GM13976 (cell line): ENCODE measurements at regions not wholly inside any gene's neighbourhood (a gene's known extent, or its start where the extent isn't known, plus 50 kb on each side); places are given as distances from the start of the nearest gene placed in this dataset.

Source experiments
- DNase-seq: peaks from one replicate; pipeline ENCODE4 v3.0.0; 2012; ENCODE audit warnings: low spot score
- in situ Hi-C: fragments of 300-500 bp; cut with MboI; formaldehyde crosslinking; loops from one replicate; pipeline ENCODE4 v1.12.0; 2022; ENCODE audit warnings: low sequenced_read_pairs, mixed read lengths, inconsistent platforms; ENCODE audit not compliant: unreplicated experiment
- TF ChIP-seq, protein P1 (sequence below): IDR thresholded peaks from 2 replicates; pipeline ENCODE4 v1.5.1; 2012; ENCODE audit warnings: borderline replicate concordance, mild to moderate bottlenecking; ENCODE audit not compliant: insufficient read depth; ENCODE audit errors: extremely low read depth, missing control alignments, control extremely low read depth

DNA sequence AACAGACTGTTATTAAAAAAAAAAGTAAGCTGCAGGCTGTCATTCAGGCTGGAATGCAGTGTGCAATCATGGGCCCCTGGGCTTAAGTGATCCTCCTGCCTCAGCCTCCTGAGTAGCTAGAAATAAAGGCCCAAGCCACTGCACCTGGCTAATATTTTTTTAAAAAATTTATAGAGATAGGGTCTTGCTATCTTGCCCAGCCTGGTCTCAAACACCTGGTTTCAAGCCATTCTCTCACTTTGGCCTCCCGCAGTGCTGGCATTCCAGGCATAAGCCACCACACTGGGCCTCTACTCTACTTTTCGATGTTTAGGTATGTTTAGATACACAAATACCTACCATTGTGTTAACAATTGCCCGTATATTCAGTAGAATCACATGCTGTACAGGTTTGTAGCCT lies 270.4 kb upstream of the PRKCQ start:
- DNase-seq, result no peak
- TF ChIP-seq, protein P1, sequence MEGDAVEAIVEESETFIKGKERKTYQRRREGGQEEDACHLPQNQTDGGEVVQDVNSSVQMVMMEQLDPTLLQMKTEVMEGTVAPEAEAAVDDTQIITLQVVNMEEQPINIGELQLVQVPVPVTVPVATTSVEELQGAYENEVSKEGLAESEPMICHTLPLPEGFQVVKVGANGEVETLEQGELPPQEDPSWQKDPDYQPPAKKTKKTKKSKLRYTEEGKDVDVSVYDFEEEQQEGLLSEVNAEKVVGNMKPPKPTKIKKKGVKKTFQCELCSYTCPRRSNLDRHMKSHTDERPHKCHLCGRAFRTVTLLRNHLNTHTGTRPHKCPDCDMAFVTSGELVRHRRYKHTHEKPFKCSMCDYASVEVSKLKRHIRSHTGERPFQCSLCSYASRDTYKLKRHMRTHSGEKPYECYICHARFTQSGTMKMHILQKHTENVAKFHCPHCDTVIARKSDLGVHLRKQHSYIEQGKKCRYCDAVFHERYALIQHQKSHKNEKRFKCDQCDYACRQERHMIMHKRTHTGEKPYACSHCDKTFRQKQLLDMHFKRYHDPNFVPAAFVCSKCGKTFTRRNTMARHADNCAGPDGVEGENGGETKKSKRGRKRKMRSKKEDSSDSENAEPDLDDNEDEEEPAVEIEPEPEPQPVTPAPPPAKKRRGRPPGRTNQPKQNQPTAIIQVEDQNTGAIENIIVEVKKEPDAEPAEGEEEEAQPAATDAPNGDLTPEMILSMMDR, result no peak
- in situ Hi-C loops, result no loop called here

DNA sequence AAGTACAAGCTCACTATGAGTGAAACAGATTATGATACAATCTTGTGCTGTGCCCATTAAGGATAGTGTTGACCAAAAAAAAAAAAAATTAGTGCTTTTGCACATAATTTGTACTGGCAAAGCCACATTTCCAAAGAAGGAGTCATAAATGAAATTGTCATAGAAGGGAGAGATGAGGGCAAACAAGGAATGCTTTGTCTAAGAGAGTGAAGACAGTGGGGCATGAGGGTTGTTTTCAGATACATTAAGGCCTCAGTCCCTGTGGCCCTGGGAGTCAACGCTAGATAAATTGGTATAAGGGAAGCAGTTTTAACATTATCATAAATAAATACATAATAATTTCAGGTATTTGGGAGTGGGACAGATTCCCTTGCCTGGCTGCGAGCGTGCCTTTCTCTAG lies 267.5 kb upstream of the PRKCQ start:
- DNase-seq, result no peak
- in situ Hi-C loops, result no loop called here
- TF ChIP-seq, protein P1, result no peak

DNA sequence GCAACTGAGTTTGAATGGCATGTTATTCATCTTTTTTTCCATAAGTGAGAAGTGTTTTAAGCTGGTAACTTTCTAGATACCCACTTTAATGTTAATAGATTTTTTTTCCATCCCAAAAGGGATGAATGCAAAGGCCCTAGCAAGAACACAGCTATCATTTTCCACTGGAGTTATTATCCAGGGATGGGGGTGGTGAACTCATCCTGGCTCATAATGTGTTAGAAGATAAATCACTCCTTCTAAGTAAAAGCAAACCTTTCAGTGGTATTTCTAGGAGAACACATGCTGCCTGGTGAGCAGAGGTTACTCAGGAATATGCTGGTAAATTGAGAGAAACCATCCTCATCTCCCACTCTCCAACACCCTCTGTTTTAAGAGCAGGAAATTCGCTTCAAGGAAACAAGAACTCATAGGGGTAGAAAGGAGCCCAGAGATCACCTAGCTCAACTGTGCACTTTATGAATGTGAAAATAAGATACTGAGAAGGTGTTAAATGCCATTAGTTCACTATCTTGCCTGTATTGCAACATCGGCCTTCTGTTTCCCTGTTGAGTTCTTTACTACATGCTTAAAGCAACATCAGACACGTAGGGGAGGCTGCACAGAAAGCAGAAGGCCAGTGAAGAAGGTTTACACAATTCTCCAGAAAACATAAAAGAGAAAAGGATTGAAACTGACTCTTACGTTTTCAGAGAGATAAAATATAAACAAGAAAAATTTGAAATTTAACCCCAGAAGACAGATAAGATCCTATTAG lies 264.0 kb upstream of the PRKCQ start:
- TF ChIP-seq, protein P1, result no peak
- no peak for DNase-seq
- in situ Hi-C loops, result no loop called here

DNA sequence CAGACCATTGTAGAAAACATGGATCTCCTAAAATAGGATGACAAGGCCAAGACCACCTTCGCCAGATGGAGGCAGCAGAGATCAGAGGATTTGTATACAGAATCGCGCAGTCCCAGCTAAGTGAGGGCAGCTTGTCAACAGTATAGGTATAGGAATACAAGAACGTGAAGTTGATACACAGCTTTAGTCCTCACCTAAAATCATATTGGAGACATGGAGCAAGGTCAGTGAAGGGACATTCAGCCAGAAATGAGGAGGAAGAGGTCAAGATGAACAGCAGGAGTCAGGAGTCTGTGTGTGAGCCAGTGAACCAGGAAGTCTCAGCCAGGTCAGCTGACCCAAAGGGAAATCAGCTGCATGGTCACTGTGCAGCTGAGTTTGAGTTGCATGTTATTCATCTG lies 263.4 kb upstream of the PRKCQ start:
- in situ Hi-C loops, result no loop called here
- DNase-seq, result peak; percentile 6

DNA sequence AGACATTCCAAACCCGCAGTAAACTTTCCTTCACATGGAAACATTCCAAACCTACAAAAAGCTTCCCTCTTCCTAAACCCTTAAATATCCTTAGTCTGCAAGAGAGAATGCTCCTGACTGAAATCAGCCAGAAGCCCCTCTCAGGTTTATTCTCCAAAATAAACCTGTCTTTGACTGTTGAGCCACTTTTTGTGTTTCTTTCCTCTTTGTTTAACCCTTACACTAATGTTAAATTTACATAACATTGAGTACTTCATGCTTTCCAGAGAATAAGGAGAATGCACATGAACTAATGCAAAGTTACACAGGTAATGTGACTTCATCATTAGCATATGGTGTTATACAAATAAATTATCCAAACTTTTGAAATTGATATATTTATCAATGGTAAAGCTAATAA lies 262.6 kb upstream of the PRKCQ start:
- no peak for DNase-seq
- TF ChIP-seq, protein P1, result no peak
- in situ Hi-C loops, result no loop called here

More for the DNA sequence above, 263.4 kb upstream of the PRKCQ start:
- TF ChIP-seq, protein P1, result no peak

DNA sequence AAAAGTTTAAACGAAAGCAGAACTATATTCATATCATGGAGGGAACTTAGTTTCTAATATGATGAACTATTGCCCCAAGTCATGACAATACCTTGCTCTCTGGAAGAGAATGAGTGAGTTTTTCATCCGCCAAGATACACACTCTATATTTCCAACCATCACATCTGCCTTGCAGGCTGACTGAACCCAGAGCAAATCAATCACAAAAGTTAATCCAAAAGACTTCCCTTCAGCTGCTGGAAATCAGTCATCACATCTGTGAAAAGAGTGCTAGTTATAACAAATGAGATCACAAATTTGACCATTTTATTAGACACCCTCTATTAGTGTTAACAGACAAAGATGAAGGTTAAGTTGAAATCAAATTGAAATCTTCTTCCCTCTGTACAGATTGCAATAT lies 261.7 kb upstream of the PRKCQ start:
- TF ChIP-seq, protein P1, result no peak
- in situ Hi-C loops, result no loop called here
- no peak for DNase-seq
